Medulla oblongata (tissue), 1 donor: ENCODE measurements at regions not wholly inside any gene's neighbourhood (a gene's known extent, or its start where the extent isn't known, plus 50 kb on each side); places are given as distances from the start of the nearest gene placed in this dataset.
"Not testable (repeated sequence)": the region's sequence is repeated elsewhere in the genome, so short reads cannot be mapped to it uniquely, and the experiment has no call there.

Experiments
- DNase-seq: peaks from one replicate; pipeline ENCODE4 v3.0.0-alpha.2; 2015; ENCODE audit errors: extremely low spot score

DNA sequence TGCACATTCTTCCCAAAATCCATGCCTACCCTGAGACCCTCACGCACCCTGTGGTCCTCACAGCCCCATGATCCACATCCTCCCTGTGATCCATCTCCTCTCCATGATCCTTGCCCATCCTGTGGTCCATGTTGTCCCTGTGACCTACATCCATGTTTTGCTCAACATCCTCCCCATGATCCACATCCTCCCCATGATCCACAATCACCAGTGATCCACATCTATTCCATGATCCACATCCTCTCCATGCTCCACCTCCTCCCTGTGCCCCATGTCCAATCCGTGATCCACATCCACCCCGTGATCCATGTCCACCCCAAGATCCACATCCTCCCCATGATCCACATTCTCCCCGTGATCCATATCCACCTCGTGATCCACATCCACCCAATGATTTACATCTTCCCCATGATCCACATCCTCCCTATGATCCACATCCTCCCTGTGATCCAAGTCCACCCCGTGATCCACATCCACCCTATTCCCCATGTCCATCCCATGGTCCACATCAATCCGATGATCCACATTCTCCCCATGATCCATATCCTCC lies 281.2 kb downstream of the MYCN start:
- no peak for DNase-seq

DNA sequence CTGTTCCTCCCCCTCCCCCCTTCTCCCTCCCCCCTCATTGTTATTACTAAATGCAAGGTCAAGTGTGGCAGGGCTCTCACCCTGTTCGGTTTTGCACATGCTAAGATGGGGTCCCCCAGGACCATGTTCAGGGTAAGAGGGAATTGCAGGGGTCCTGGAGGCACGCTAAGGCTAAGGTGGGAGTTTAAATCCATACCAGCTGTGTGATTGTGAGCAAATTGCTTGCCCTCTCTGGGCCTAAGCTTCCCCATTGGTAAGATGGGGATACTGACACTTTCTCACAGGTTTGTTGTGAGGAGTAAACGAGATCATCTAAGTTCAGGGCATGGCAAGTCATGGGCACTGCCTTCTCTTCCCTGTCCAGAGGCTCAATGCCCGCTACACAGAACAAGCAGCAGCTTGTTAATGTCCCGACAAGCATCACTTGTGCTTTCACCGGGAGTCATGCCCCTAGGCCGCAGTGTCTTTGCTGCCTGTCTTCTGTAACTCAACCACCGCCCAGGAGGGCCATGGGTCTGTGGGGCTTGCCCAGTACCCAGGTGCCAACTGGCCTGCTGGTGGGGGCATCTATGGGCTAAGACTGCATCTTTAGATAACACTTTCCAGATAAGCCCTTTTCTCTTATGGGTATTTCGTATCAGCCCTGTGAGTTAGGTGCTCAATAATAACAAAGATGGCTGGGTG lies 279.1 kb downstream of the MYCN start:
- DNase-seq = no peak

DNA sequence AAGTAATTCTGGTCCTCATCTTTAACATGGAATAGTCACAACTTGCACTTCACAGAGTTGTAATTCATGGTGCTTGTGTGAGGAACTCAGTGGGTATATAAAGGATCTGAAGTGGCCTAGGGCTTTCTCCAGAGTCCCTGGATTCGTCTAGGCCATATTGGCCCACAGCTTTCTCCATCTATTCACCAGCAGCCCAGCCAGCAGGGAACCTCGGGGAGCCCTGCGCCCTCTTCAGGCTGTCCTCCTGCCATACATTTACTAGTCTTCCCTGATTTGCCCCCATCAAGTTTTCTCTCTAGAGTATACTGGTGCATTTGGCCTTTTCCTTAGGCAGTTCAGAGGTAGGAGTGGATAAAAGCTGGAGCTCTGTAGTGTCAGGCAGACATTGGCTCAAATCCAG lies 278.3 kb downstream of the MYCN start:
- peak; percentile 30 for DNase-seq

DNA sequence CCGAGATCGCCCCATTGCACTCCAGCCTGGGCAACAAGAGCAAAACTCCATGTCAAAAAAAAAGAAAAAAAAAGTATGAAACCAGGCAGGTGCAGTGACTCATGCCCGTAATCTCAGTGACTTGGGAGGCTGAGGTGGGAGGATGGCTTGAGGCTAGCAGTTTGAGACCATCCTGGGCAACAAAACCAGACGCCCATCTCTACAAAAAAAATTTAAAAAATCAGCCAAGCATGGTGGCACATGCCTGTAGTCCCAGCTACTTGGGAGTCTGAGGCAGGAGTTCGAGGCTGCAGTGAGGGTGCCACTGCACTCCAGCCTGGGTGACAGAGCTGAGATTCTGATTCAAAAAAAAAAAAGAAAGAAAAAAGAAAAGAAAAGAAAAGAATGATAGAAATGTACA lies 277.8 kb downstream of the MYCN start:
- DNase-seq = no peak

DNA sequence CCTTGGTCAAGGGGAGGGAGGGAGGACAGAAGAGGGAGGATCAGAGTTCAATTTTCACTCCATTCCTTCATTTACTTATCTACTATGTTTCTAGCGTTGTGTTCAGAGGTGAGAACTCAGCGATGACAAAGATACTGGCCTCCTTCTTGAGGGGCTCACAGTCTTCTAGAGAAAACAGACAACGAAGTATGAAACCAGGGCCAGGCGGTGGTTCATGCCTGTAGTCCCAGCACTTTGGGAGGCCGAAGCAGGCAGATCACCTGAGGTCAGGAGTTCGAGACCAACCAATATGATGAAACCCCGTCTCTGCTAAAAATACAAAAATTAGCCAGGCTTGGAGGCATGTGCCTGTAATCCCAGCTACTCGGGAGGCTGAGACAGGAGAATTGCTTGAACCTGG lies 277.4 kb downstream of the MYCN start:
- not testable (repeated sequence) for DNase-seq

DNA sequence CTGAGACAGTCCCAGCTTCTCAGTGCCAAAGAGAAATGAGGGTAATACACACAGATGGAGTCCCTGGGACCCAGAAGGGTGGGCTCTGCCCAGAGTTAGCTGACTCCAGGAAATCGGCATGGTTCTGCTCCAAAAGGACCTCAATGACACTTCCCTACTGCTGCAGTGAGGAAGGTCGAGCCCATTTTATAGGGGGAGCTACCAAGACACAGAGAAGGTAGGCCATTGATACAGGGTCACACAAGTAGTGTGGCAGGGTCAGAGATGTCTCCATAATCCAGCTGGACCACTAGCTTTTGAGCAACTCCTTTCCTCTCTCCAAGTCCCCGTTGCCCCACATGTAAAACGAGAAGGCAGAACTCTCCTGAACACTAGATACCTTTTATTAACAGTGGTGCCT lies 276.9 kb downstream of the MYCN start:
- DNase-seq = no peak

DNA sequence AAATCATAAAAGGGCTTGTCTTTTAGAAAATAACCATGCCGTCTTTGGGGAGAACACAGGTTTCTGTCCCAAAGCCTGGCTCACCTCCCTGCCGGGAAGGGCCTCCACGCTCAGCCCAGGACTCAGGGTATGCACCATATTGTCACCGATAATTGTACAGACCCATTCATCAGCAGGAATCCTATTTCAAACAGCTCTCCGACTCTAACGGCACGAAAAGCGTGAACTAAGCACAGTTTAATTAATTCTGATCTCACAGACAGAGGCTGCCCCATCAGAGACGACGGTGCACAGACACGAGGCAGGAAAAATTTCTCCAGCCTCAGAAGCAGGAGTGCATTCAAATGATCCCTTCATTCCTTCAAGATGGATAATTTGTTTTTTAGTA lies 276.2 kb downstream of the MYCN start:
- DNase-seq = no peak

DNA sequence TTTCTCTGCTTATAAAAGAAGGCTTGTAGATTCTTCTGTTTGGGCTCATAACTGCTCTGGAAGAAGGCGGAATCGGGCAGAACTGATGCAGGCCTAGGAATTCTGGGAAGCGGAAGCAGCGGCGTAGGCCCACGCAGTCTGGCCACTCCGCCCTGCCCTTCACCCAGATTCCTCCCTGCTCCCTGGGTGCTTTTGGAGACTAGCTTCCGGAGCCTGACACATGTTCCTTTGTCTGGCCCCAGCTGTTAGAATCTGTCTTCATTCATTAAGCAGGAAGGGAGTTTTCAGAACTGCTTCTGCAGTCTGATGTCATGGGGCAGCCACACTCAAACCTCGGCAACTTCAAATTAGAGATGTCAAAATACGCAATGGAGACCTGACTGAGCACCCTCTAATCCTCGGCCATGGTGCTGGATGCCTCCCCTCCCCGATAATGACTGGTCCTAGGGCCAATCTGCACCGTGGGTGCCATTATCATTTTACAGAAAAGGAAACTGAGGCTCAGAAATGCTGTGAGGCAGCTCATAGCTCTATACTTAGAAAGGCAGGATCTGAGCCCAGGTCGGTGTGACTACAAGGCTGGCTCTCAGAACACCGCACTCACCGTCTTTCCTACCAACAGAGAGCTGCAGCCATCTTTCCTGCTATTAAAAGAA lies 275.7 kb downstream of the MYCN start:
- DNase-seq = peak; percentile 38

DNA sequence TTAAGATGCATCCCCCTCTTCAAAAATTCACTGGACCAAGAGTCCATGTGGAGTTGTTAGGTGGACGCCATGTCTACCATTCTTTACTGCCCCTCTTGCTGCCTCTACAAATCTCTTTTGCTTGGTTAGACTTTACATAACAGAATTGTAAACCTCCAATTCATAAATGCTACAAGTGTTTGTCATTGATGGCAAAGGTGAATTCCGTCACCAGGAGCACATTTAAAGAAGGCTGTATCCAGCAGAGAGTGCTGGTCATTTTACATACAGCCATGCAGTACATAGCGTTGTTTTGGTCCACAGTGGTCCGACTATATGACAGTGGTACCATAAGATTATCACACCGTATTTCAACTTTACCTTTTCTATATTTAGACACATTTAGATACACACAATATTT lies 274.5 kb downstream of the MYCN start:
- DNase-seq = no peak

DNA sequence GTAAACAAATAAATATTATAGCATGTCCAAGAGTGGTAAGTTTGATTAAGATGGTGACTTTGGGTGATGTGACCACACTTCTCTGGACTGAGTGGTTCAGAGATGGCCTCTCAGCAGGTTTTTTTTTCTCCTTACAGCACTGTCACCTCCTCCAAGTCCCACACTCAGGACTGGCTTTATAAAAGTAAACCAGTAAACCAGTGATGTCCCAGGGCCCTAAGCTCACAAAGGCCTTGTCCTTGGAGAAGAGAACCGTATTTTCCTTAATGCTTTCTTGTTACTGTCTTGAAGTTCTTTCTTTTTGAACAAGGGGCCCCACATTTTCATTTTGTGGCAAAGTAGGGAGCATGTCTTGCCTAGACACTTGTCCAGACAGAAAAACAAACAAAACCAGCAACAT lies 274.0 kb downstream of the MYCN start:
- no peak for DNase-seq

DNA sequence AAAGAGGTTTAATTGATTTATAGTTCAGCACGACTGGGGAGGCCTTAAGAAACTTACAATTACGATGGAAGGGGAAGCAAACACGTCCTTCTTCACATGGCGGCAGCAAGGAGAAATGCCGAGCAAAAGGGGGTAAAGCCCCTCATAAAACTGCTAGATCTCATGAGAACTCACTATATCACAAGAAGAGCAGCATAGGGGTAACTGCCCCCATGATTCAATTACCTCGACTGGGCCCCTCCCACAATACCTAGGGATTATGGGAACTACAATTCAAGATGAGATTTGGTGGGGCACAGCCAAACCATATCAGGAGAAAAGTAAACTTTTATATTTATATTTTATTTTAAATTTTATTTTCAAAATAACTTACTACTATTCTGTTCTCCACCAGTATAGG lies 272.0 kb downstream of the MYCN start:
- no peak for DNase-seq

DNA sequence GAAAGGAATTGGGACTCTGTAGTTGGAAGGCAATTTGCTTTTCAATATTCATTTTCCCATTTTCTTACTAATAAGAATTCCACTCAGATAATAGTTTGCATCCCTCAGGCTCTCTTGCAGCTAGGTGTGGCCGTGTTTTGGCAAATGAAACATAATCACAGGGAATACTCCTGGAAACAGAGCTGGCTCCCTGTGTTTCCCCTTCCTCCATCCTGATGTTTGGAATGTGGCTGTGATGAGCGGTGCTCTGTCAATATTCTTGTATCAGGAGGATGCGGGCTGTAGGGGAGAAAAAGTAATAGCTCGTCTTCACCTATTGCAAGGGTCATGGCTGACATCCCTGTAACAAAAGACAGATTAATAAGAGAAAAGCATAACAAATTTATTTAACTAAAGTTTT lies 271.0 kb downstream of the MYCN start:
- DNase-seq = no peak

DNA sequence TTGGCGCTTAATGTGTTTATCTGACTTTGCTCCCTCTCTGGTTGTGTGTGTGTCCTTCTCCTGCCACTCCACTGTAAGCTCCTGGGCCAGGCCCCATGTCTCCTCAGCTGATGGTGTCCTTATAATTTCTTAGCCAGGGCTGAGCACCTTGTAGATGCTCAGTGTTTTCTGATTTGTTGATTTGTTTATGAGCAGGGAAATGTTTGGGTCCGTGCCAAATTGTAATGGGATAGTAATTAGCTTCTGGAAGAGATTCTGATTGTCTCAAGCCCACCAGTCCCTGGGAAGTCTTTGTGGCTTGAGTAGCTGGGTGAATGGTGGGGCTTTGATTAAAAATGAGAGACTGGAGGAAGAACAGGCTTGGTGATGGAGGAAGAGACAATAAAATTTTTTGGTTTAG lies 270.5 kb downstream of the MYCN start:
- DNase-seq = no peak

DNA sequence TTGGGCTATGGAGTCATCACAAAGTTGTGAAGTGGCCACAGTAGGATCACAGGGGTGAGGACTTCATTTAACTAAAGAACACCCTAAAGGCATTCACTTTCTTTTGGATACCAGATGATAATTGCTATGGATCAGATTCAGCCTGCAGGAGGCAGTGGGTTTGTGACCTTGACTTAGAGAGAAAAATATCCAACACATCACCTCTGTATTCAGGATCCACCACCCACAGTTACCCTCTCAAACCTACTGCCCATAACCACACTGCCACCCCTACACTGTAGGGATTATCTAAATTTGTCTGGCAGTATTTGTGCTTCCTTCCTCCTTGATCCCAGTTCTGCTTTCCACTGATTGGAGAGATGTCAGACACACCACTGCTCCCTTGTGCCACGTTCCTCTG lies 269.4 kb downstream of the MYCN start:
- DNase-seq = no peak

DNA sequence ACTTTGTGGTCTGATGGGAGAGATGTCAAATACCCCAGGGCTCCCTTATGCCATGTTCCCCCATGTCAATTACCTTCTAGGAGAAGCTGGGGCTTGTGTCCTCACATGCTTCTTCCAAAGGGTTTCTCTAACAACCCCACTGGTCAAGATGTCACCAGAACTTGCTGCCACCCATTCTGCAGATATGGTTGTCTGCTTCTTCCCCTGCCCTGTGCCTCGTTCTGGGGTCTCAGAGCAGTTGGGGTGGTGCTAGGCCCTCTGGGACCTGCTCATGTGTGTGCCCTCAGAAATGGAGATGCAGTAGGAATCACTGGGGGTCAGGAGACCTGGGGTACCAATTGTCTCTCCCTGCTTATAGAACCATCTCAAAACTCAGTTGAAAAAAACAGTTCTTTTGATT lies 268.6 kb downstream of the MYCN start:
- no peak for DNase-seq

DNA sequence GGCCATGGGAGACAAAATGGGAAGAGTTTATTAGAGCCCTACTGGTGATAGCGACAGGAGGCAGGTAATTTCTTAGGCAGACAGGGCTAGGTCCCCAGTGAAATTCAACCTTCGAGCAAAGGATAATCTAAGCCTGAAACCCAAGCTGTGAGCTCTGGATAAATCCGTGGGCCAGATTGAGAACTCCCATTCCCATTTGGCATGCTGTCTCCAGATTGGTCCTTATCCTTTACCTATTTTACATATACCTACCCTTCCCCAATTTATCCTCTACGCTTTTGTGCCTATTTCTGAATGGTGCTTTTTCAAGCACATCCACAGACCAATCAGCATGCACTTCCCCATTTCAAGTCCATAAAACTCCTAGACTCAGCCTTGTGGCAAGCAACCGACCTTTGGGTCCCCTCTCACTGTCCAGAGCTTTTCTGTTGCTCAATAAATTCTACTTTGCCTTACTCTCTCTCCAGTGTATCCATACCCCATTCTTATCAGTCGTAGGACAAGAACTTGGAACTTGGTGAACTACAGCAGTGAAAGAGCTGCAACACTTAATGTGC lies 268.0 kb downstream of the MYCN start:
- no peak for DNase-seq

DNA sequence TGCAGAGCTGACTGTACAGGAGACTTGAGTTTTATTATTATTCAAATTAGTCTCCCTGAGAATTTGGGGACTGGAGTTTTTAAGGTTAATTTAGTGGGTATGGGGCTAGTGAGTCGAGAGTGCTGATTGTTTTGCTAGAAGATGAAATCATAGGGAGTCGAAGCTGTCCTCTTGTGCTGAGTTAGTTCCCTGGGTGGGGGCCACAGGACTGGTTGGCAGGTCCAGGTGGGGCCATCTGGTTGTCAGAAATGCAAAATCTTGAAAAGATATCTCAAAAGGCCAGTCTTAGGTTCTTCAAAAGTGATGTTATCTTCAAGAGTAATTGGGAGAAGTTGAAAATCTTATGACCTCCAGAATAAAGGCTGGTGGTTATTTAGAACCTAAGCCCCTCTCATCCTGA lies 267.3 kb downstream of the MYCN start:
- DNase-seq = no peak

DNA sequence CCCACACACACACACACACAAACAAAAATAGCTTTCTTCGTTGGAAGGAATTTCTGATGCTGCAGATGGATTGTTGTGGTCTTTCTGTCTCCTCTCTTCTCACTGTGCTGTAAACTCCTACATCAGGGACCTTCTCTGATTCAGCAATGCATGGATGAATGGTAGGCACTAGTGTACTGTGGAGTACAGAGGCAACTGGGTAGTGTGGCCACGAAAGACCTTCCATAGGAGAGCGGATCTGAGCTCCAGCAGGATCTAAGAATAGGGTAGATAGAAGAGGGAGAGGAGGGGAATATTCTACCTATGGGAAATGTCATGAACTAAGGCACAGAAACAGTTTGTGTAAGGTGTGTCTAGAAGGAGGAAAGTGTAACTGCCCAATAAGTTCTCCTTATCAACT lies 266.8 kb downstream of the MYCN start:
- no peak for DNase-seq

DNA sequence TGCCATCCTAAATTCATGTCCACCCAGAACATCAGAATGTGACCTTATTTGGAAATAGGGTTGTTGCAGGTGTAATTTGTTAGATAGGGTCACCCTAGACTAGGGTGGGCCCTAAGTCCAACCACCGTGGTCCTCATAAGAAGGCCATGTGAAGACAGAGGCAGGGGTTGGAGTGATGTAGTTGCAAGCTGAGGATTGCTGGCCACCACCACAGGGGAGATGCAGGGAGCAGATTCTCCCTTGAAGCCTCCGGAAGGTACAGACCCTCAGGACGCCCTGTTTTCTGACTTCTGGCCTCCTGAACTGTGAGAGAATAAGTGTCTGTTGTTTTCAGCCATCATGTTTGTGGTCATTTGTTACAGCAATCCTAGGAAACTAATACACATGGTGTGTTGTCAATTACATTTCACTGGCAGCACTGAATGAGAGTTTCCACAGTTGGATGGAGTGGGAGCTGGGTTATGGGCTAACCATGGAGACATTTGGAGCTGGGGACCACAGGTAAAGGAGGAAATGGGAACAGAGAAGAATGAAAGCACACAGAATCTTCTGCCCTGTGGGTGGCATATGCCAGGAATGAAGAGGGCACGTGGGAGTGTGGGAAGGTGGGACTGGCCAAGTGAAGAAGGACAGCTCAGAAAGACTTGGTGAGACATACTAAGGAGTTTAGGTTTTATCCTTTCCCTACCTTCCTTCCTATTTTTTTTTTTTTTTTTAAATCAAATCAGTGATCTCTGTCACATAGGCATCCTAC lies 266.0 kb downstream of the MYCN start:
- DNase-seq = no peak

DNA sequence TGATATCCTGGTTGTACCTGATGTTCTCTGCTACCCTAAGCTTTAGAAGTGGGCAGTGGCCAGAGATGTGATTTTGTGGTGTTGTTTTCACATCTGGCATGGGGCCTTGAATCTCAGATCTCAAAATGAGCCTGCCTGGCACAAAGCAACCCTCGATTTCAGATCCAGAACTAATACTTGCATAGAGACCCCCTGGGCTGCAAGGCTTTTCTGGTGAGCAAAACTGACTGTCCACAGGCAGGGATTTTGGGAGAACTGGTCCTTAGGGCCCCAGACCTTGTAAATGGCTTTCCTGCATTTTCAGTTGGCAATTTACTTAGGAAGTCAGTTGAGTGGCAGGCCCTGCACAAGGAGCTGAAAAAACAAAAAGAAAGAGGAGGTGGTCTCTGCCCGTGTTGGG lies 265.3 kb downstream of the MYCN start:
- DNase-seq = no peak

DNA sequence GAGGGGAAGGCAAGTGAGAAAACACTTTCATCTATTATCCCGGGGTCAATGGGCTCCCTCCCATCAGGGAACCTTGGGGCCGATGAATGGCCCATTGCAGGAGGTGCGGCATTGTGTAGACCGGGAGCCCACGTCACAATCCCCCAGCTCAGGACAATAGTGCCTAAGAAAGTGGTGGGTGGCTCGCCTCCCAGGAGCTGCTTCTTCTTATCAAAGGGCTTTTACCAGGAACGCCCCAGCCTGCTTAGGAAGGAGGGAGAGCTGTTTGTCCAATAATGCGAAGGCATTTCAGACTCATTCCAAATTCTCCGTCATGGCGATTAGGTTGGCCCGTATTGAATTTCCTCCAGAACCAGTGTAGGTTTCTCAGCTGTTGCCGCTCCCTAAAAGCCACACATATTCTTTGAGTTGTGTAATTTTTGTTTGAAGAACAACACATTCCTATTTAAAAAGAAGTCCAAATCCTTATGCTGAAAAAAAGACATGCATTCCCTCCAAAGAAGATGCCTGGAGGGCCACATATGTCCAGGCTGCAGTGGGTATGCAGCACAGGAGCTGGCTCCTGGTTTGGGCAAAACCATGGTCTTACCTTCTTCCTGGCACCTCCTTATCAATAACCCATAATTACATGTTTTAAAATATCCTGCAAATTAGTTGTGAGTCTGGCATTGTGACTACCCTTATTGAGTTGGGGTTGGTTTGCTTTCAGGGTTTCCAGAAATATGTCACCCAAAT lies 264.7 kb downstream of the MYCN start:
- no peak for DNase-seq

DNA sequence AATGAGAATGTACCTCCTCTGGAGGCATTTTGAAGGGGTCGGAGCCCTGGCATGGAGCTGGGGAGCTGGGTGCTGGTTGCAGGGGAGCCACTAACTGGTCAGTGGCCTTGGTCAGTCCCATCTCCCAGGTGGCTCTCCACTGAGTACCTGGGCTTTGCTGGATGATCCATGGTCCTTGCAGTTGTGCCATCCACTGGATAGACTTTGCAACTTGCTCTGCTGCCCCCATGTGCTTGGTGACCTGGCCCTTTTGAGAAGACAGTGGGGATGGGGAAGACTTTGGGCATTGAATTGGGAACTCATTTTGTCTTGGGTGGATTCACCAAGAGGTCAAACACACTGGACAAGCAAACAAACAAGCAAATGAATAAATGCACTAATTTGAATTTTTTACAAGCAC lies 263.9 kb downstream of the MYCN start:
- DNase-seq = no peak
